HuH-7.5 (cell line): ENCODE measurements at regions not wholly inside any gene's neighbourhood (a gene's known extent, or its start where the extent isn't known, plus 50 kb on each side); places are given as distances from the start of the nearest gene placed in this dataset.
"Not testable (repeated sequence)": the region's sequence is repeated elsewhere in the genome, so short reads cannot be mapped to it uniquely, and the experiment has no call there.

Experiments
- DNase-seq: peaks from one replicate; pipeline ENCODE4 v3.0.0; 2011; ENCODE audit warnings: low spot score

DNA sequence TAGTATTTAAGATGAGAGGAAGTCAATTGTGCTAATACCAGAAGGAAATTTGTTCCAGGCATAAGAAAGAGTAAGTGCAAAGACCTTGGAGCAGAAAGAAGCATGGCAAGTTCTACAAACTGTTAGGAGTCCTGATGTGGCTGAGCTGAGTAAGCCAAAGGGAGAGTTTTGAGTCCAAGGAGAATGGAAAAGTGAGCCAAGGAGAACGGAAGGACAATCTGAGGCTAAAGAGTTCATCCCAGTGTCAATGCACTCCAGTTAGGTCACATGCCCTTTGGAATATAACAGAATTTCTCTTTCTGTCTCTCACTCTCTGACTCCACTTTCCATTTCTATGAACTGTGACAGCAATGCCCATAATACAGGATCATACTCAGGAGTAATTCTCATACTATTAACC, 224.7 kb downstream of the CAAP1 start:
- no peak for DNase-seq

DNA sequence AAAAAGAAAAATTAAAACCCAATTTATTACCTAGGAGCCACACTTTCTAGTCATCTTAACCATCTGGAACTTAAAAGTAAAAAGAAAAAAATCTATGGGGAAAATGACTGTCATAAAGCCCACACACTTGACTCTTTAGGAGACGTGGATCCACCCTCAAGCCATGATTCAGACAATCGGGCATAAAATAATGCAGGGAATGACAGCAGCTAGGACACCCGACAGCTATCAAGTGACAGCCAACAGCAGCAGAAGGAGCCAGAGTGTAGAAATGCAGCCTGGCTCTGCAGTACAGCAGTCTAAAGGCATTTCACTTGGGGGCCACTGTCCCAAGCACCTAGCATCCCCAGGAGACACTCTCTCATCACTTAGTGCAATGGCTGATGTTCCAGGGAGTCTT, 226.9 kb downstream of the CAAP1 start:
- DNase-seq = no peak

DNA sequence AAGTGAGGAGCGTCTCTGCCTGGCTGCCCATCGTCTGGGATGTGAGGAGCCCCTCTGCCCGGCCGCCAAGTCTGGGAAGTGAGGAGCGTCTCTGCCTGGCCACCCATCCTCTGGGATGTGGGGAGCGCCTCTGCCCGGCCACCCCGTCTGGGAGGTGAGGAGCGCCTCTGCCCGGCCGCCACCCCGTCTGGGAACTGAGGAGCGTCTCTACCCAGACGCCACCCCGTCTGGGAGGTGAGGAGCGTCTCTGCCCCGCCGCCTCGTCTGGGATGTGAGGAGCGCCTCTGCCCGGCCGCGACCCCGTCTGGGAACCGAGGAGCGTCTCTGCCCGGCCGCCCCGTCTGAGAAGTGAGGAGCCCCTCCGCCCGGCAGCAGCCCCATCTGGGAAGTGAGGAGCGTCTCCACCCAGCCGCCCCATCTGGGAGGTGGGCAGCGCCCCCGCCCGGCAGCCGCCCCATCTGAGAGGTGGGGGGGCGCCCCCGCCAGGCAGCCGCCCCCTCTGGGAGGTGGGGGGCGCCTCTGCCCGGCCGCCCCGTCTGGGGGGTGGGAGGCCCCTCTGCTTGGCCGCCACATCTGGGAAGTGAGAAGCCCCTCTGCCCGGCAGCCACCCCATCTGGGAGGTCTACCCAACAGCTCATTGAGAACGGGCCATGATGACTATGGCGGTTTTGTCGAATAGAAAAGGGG, 228.4 kb downstream of the CAAP1 start:
- not testable (repeated sequence) for DNase-seq

- no peak for DNase-seq
Measured at GRCh38 chr9:26662476-26662875, 230.1 kb downstream of the CAAP1 start.

GRCh38 chr9:26658476-26658875, 234.1 kb downstream of the CAAP1 start:
- no peak for DNase-seq

DNA sequence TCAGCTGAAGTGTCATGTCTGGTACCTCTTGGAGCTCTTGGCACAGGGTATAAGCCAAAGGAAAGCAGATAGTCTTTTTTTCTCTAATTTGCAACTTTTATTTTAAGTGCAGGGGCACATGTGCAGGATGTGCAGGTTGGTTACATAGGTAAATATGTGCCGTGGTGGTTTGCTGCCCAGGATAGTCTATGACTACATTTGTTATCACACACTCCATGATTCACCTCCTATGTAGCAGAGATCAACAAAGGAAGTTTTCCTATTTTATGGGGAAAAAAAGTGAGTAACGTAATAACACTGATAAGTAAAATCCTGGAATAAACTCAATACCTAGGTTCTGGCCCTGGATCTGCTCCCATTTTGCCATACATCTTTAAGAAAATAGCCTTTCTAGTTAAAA, 234.6 kb downstream of the CAAP1 start:
- DNase-seq = no peak

- DNase-seq = peak; percentile 8
Measured at GRCh38 chr9:26656003-26656870, 236.4 kb downstream of the CAAP1 start.

GRCh38 chr9:26655166-26655565, 237.4 kb downstream of the CAAP1 start:
- DNase-seq = no peak

GRCh38 chr9:26650325-26650724, 242.3 kb downstream of the CAAP1 start:
- no peak for DNase-seq

GRCh38 chr9:26643826-26644225, 248.8 kb downstream of the CAAP1 start:
- no peak for DNase-seq

- no peak for DNase-seq
Measured at GRCh38 chr9:26639761-26640160, 252.8 kb downstream of the CAAP1 start.

DNA sequence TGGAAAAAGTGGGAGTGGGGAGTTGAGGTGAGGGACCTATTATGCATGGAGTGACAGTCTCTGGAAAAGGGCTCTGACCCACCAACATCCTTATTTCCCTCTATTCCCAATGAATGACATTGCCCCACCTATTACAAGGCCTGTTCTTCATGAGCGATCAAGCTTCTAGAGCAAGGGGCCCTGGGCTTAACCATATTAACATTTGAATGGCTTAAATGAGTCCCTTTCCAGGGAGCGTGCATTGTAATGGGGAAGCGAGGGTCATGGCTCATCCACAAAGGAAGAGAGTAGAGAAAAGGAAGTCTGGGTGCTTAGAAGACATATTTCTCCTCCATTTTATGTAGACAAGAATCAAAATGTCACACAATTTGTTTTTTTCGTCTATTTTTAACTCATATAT, 255.5 kb downstream of the CAAP1 start:
- DNase-seq = no peak

DNA sequence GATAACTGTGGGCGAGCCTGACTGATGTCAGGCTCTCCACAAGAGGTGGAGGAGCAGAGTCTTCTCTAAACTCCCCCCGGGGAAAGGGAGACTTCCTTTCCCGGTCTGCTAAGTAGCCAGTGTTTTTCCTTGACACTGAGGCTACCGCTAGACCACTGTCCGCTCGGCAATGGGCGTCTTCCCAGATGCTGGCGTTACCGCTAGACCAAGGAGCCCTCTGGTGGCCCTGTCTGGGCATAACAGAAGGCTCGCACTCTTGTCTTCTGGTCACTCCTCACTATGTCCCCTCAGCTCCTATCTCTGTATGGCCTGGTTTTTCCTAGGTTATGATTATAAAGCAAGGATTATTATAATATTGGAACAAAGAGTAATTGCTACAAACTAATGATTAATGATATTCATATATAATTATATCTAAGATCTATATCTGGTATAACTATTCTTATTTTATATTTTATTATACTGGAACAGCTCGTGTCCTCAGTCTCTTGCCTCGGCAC, 278.7 kb downstream of the CAAP1 start:
- DNase-seq = not testable (repeated sequence)

DNA sequence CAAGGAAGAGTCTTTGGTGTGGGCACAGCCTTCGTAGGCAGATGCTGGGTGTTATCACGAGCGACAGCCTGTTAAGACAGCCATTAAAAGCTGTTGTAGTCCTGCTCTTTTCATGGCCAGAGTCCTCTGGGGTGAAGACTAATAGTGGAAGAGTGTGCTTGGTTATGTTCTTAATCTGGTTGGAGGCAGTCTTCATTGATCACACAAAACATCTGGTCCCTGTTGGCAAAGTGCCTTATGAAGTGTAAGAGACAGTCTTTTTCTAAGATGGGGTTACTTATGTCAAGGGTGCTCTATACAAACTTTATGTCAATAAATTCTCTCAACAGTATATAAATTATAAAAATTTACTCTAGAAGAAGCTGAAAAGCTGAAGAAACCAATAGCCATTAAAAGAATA, 280.4 kb downstream of the CAAP1 start:
- no peak for DNase-seq

- DNase-seq = no peak
Measured at GRCh38 chr9:26606756-26607155, 285.8 kb downstream of the CAAP1 start.

DNA sequence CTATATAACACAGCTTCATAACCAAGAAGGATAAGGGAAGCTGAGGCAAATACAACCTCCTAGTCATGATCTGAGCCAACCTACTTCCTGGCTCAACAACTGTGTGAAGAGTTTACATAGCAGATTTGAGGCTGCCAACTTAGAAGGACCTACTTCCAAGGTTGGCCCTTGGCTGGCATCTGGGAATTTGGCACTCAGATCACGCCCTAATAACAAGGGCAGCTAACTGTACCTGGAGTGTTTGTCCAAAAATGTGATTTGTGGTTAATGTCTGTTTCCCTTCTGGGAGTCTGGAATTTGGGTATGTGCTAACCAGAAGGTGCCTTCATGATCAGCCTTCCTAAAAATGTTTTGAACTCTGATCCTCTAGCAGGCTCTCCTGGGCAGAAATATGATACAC, 287.2 kb downstream of the CAAP1 start:
- DNase-seq = no peak

- no peak for DNase-seq
Measured at GRCh38 chr9:26604076-26604662, 288.4 kb downstream of the CAAP1 start.

DNA sequence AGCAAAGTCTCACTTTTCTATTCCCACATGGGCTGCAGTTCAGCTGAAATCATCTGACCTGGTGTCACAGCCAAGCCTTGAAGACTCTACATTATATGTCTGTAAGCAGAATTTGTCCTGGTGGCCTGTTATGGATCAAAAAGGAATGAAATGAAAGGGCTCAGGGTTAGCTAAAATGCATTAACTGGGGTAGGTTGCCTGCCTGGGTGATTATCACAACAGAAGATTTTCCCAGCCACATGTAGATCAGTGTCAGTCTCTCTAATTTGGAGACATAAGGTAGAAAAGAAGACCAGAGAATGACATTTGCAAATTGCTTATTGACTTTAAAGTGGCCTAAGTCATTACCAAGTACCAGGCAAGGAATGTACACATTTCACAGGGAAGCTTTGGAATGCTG, 289.0 kb downstream of the CAAP1 start:
- no peak for DNase-seq

DNA sequence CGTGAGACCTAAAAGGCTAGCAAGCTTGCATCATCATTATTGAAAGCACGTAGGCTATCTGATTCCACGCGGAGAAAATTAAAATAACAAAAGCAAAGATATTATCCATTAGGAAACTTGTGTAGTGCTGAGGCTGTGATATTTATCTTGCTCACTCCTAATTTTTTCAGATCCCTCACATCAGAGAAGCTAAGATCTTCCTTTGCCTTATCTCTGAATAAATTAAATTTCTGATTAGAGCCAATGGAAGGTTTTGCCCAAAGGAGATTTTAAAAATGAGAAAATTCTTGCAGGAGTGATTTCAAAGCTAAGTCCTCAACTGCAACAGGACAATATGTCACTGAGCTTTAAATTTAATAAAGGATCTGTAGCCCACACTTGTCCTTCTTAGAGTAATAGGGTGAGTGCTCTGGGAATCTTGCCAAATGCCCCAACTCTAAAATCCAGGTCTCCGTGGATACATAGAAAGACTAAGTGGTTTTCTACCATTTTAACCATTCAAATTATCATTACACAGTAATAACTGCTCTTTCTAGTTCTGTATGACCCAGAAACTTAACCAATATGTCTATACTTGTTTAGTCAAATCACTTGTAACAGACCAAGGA, 295.0 kb downstream of the CAAP1 start:
- DNase-seq = no peak

- no peak for DNase-seq
Measured at GRCh38 chr9:26579056-26579455, 313.5 kb downstream of the CAAP1 start.

GRCh38 chr9:26574898-26575440, 317.6 kb downstream of the CAAP1 start:
- DNase-seq = no peak

- DNase-seq = no peak
Measured at GRCh38 chr9:26574256-26574655, 318.3 kb downstream of the CAAP1 start.
